Liver (tissue), 8 donors: ENCODE measurements at regions not wholly inside any gene's neighbourhood (a gene's known extent, or its start where the extent isn't known, plus 50 kb on each side); places are given as distances from the start of the nearest gene placed in this dataset.

Source experiments
- DNase-seq: peaks from one replicate; pipeline ENCODE4 v3.0.0-alpha.2; 2017; ENCODE audit warnings: low spot score
- H3K27ac ChIP-seq, 2 donors: one replicate each; pipeline ENCODE4 v1.7.0; 2013; ENCODE audit warnings: inconsistent platforms in 2 of 2, low read length in 2 of 2, control low read depth in 1 of 2, low read depth in 1 of 2, mild to moderate bottlenecking in 1 of 2
- H3K27me3 ChIP-seq, 4 donors: one replicate each; pipeline versions ENCODE4 v1.6.1 to v1.7.0; 2013; ENCODE audit warnings: low read length in 3 of 4, inconsistent platforms in 1 of 4, mild to moderate bottlenecking in 1 of 4, moderate library complexity in 1 of 4; ENCODE audit not compliant: control insufficient read depth in 4 of 4, insufficient read depth in 4 of 4
- H3K36me3 ChIP-seq, 4 donors: one replicate each; pipeline versions ENCODE4 v1.6.1 to v1.7.0; 2013; ENCODE audit warnings: low read length in 3 of 4, mild to moderate bottlenecking in 3 of 4, low read depth in 1 of 4, moderate library complexity in 1 of 4; ENCODE audit not compliant: control insufficient read depth in 4 of 4, insufficient read depth in 3 of 4
- H3K4me1 ChIP-seq, 4 donors: one replicate each; pipeline versions ENCODE4 v1.6.1 to v1.7.0; 2013; ENCODE audit warnings: low read length in 3 of 4, mild to moderate bottlenecking in 3 of 4, moderate library complexity in 1 of 4; ENCODE audit not compliant: control insufficient read depth in 4 of 4, insufficient read depth in 4 of 4
- H3K4me3 ChIP-seq, 3 donors: one replicate each; pipeline versions ENCODE4 v1.6.1 to v1.7.0; 2013; ENCODE audit warnings: low read length in 3 of 3, control low read depth in 1 of 3, low read depth in 1 of 3, mild to moderate bottlenecking in 1 of 3
- H3K9ac ChIP-seq, 2 donors: one replicate each; pipeline ENCODE4 v1.7.0; 2013; ENCODE audit warnings: low read length in 2 of 2, mild to moderate bottlenecking in 2 of 2, moderate library complexity in 2 of 2, control low read depth in 1 of 2, low read depth in 1 of 2
- H3K9me3 ChIP-seq, 4 donors: one replicate each; pipeline versions ENCODE4 v1.6.1 to v1.7.0; 2013; ENCODE audit warnings: low read length in 3 of 4; ENCODE audit not compliant: control insufficient read depth in 4 of 4
- ATF3 ChIP-seq: IDR thresholded peaks from 2 replicates; pipeline ENCODE4 v1.6.1; 2016; ENCODE audit warnings: antibody characterized with exemption
- CTCF ChIP-seq: fragments of 150-350 bp; IDR thresholded peaks from 2 replicates; pipeline ENCODE4 v1.5.1; 2017; ENCODE audit warnings: improper control_type of control experiment, low read depth, low read length; ENCODE audit not compliant: missing input control
- EGR1 ChIP-seq, 2 donors: IDR thresholded peaks; 2 replicates each; pipeline ENCODE4 v1.6.1; 2016 to 2018; ENCODE audit warnings: antibody characterized with exemption in 2 of 2, low read depth in 2 of 2
- FOXA1 ChIP-seq: IDR thresholded peaks from 2 replicates; pipeline ENCODE4 v1.6.1; 2016; ENCODE audit warnings: antibody characterized with exemption
- FOXA2 ChIP-seq: IDR thresholded peaks from 2 replicates; pipeline ENCODE4 v1.6.1; 2016; ENCODE audit warnings: antibody characterized with exemption
- GABPA ChIP-seq, 2 donors: IDR thresholded peaks in 1 of 2; conservative IDR thresholded peaks in 1 of 2; 2 replicates each; pipeline ENCODE4 v1.6.1; 2016; ENCODE audit warnings: antibody characterized with exemption in 2 of 2, mild to moderate bottlenecking in 1 of 2, moderate library complexity in 1 of 2
- HNF4A ChIP-seq, 2 donors: conservative IDR thresholded peaks; 2 replicates each; pipeline ENCODE4 v1.6.1; 2016; ENCODE audit warnings: antibody characterized with exemption in 2 of 2, mild to moderate bottlenecking in 2 of 2
- HNF4G ChIP-seq: IDR thresholded peaks from 2 replicates; pipeline ENCODE4 v1.6.1; 2016; ENCODE audit warnings: antibody characterized with exemption
- JUND ChIP-seq, 2 donors: IDR thresholded peaks; 2 replicates each; pipeline ENCODE4 v1.6.1; 2016; ENCODE audit warnings: antibody characterized with exemption in 2 of 2
- MAX ChIP-seq: IDR thresholded peaks from 2 replicates; pipeline ENCODE4 v1.6.1; 2016; ENCODE audit warnings: antibody characterized with exemption
- NR2F2 ChIP-seq: IDR thresholded peaks from 2 replicates; pipeline ENCODE4 v1.6.1; 2016; ENCODE audit warnings: antibody characterized with exemption
- RAD21 ChIP-seq, 2 donors: IDR thresholded peaks; 2 replicates each; pipeline ENCODE4 v1.6.1; 2016; ENCODE audit warnings: antibody characterized with exemption in 2 of 2, mild to moderate bottlenecking in 2 of 2
- REST ChIP-seq: IDR thresholded peaks from 2 replicates; pipeline ENCODE4 v1.6.1; 2016; ENCODE audit warnings: antibody characterized with exemption, mild to moderate bottlenecking
- RXRA ChIP-seq, 2 donors: IDR thresholded peaks; 2 replicates each; pipeline ENCODE4 v1.6.1; 2017 to 2018; ENCODE audit warnings: antibody characterized with exemption in 2 of 2, mild to moderate bottlenecking in 1 of 2
- SP1 ChIP-seq: IDR thresholded peaks from 2 replicates; pipeline ENCODE4 v1.6.1; 2018; ENCODE audit warnings: antibody characterized with exemption, mild to moderate bottlenecking
- TAF1 ChIP-seq: conservative IDR thresholded peaks from 2 replicates; pipeline ENCODE4 v1.6.1; 2016; ENCODE audit warnings: antibody characterized with exemption, mild to moderate bottlenecking
- YY1 ChIP-seq: IDR thresholded peaks from 2 replicates; pipeline ENCODE4 v1.6.1; 2016; ENCODE audit warnings: antibody characterized with exemption, mild to moderate bottlenecking
- ZBTB33 ChIP-seq: IDR thresholded peaks from 2 replicates; pipeline ENCODE4 v1.6.1; 2016; ENCODE audit warnings: antibody characterized with exemption
- WGBS: extraction: QIAGEN DNeasy Blood & Tissue Kit; methylation state at CpG from one replicate; pipeline ENCODE4 v1.1.7; 2013; 5-methylcytosine and 5-hydroxymethylcytosine counted together
- donor health status: healthy.
- donor health status: healthy.
- donor health status: healthy.
- donor health status: healthy.
- donor health status: healthy.

GRCh38 chr2:21837168-21837960, 713.6 kb downstream of the TDRD15 start:
- Histone ChIP-seq H3K36me3 (no peaks in the 10 kb centered on the region), H3K4me3 (no peak overlapping the region), H3K9me3 (no peaks in the 10 kb centered on the region), H3K27ac (no peak overlapping the region), H3K4me1 (no peaks in the 10 kb centered on the region), H3K9ac (no peak overlapping the region), H3K27me3 (no peaks in the 10 kb centered on the region)
- TF ChIP-seq GABPA (IDR thresholded peaks at IDR 0.05 in 1 of 2, conservative IDR thresholded peaks at IDR 0.05 in 1 of 2) (no peak), HNF4A (conservative IDR thresholded peaks at IDR 0.05) (no peak), ATF3 (no peak), SP1 (no peak), HNF4G (no peak), NR2F2 (no peak), ZBTB33 (no peak), FOXA1 (no peak), FOXA2 (no peak), CTCF (no peak), RAD21 (IDR thresholded peaks at IDR 0.05) (no peak), REST (no peak), JUND (IDR thresholded peaks at IDR 0.05) (no peak), EGR1 (IDR thresholded peaks at IDR 0.05; ENCODE audit: low read depth in 2 of 2) (no peak), RXRA (IDR thresholded peaks at IDR 0.05) (no peak), MAX (no peak), TAF1 (no peak), YY1 (no peak)
- no peak for DNase-seq
- WGBS = 58% methylated on average over 5 of the region's 5 CpGs
